Liver (tissue), 3 donors: ENCODE measurements at regions not wholly inside any gene's neighbourhood (a gene's known extent, or its start where the extent isn't known, plus 50 kb on each side); places are given as distances from the start of the nearest gene placed in this dataset.

Experiments used
- JUND ChIP-seq, 2 donors: IDR thresholded peaks; 2 replicates each; pipeline ENCODE4 v1.6.1; 2016; ENCODE audit warnings: antibody characterized with exemption in 2 of 2
- TF ChIP-seq, protein P1 (sequence below): fragments of 150-350 bp; IDR thresholded peaks from 2 replicates; pipeline ENCODE4 v1.5.1; 2017; ENCODE audit warnings: improper control_type of control experiment, low read depth, low read length; ENCODE audit not compliant: missing input control
- TF ChIP-seq, protein P2 (sequence below): IDR thresholded peaks from 2 replicates; pipeline ENCODE4 v1.6.1; 2016; ENCODE audit warnings: antibody characterized with exemption, mild to moderate bottlenecking
- donor health status: healthy.
- donor health status: healthy.

DNA sequence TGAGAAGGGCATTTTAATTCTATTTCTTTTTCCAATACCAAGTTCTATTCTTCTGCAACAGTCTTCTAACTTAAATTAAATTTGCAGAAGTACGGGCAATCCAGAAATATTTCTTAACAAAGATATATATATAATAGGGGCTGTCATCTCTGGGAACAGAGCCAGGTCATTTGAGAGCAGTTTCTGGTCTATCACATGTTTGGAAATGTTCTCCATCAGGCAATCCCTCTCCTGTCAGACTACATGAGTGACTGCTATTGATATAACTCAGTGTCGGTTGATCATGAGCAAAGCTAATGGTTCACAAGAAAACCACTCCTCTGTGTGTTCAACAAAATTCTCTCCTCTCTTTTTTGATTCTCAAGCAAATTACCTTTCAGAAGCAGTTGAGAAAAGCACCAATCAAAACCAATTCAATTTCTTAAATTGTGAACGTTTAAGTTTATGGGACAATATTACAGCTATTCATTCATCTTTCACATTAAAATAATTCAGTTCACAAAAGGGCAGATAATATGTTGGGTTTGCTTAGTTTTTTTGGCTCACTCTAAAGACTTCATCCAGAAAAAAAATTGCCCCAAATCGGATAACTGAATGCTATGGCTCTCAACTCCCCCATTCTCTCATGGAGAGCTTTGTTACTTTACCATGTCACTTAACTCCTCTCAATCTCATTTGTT lies 152.9 kb upstream of the TGFBR2 start:
- TF ChIP-seq, protein P1, sequence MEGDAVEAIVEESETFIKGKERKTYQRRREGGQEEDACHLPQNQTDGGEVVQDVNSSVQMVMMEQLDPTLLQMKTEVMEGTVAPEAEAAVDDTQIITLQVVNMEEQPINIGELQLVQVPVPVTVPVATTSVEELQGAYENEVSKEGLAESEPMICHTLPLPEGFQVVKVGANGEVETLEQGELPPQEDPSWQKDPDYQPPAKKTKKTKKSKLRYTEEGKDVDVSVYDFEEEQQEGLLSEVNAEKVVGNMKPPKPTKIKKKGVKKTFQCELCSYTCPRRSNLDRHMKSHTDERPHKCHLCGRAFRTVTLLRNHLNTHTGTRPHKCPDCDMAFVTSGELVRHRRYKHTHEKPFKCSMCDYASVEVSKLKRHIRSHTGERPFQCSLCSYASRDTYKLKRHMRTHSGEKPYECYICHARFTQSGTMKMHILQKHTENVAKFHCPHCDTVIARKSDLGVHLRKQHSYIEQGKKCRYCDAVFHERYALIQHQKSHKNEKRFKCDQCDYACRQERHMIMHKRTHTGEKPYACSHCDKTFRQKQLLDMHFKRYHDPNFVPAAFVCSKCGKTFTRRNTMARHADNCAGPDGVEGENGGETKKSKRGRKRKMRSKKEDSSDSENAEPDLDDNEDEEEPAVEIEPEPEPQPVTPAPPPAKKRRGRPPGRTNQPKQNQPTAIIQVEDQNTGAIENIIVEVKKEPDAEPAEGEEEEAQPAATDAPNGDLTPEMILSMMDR, result no peak
- TF ChIP-seq, protein P2, sequence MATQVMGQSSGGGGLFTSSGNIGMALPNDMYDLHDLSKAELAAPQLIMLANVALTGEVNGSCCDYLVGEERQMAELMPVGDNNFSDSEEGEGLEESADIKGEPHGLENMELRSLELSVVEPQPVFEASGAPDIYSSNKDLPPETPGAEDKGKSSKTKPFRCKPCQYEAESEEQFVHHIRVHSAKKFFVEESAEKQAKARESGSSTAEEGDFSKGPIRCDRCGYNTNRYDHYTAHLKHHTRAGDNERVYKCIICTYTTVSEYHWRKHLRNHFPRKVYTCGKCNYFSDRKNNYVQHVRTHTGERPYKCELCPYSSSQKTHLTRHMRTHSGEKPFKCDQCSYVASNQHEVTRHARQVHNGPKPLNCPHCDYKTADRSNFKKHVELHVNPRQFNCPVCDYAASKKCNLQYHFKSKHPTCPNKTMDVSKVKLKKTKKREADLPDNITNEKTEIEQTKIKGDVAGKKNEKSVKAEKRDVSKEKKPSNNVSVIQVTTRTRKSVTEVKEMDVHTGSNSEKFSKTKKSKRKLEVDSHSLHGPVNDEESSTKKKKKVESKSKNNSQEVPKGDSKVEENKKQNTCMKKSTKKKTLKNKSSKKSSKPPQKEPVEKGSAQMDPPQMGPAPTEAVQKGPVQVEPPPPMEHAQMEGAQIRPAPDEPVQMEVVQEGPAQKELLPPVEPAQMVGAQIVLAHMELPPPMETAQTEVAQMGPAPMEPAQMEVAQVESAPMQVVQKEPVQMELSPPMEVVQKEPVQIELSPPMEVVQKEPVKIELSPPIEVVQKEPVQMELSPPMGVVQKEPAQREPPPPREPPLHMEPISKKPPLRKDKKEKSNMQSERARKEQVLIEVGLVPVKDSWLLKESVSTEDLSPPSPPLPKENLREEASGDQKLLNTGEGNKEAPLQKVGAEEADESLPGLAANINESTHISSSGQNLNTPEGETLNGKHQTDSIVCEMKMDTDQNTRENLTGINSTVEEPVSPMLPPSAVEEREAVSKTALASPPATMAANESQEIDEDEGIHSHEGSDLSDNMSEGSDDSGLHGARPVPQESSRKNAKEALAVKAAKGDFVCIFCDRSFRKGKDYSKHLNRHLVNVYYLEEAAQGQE, result no peak
- TF ChIP-seq JUND (IDR thresholded peaks at IDR 0.05), result no peak
